Natural killer cell (primary cell): ENCODE measurements at regions not wholly inside any gene's neighbourhood (a gene's known extent, or its start where the extent isn't known, plus 50 kb on each side); places are given as distances from the start of the nearest gene placed in this dataset.

Experiments used
- ATAC-seq, 3 donors: fragments of 150-1000 bp in 2 of 3; fragments of 200-7000 bp in 1 of 3; cut with Tn5 transposase; 1 replicate in 1 of 3; 2 replicates in 2 of 3; pipeline ENCODE4 v1.10.0; 2021; ENCODE audit warnings: mild to moderate bottlenecking in 2 of 3, moderate library complexity in 2 of 3
- DNase-seq, 2 donors: peaks; one replicate each; pipeline versions ENCODE4 v3.0.0 to v3.0.0-alpha.2; 2013 to 2021; ENCODE audit warnings: mixed read lengths in 1 of 2
- H3K27ac ChIP-seq: one replicate; pipeline ENCODE4 v1.5.1; 2013; ENCODE audit warnings: mild to moderate bottlenecking, low read length
- H3K27me3 ChIP-seq: one replicate; pipeline ENCODE4 v1.6.1; 2013; ENCODE audit warnings: low read length; ENCODE audit not compliant: control insufficient read depth, insufficient read depth
- H3K36me3 ChIP-seq: one replicate; pipeline ENCODE4 v1.6.1; 2013; ENCODE audit warnings: low read length; ENCODE audit not compliant: control insufficient read depth, insufficient read depth
- H3K4me1 ChIP-seq: one replicate; pipeline ENCODE4 v1.6.1; 2013; ENCODE audit warnings: low read length; ENCODE audit not compliant: control insufficient read depth, insufficient read depth
- H3K4me3 ChIP-seq: one replicate; pipeline ENCODE4 v1.5.1; 2013; ENCODE audit warnings: low read length
- H3K9me3 ChIP-seq: one replicate; pipeline ENCODE4 v1.6.1; 2013; ENCODE audit warnings: low read length; ENCODE audit not compliant: control insufficient read depth, insufficient read depth
- H3K27ac Mint-ChIP-seq, 2 donors: one replicate each; pipeline ENCODE4 v1.8.0; 2022; ENCODE audit warnings: mild to moderate bottlenecking in 2 of 2, mixed read lengths in 2 of 2, moderate library complexity in 1 of 2
- H3K27me3 Mint-ChIP-seq, 2 donors: one replicate each; pipeline ENCODE4 v1.8.0; 2022; ENCODE audit warnings: low read depth in 2 of 2, mixed read lengths in 2 of 2
- H3K36me3 Mint-ChIP-seq: one replicate; pipeline ENCODE4 v1.8.0; 2022; ENCODE audit warnings: mixed read lengths
- H3K4me1 Mint-ChIP-seq, 2 donors: one replicate each; pipeline ENCODE4 v1.8.0; 2022; ENCODE audit warnings: mixed read lengths in 2 of 2
- H3K4me3 Mint-ChIP-seq: one replicate; pipeline ENCODE4 v1.8.0; 2022; ENCODE audit warnings: mild to moderate bottlenecking, moderate library complexity, mixed read lengths
- H3K9me3 Mint-ChIP-seq, 2 donors: one replicate each; pipeline ENCODE4 v1.8.0; 2022; ENCODE audit warnings: mixed read lengths in 2 of 2
- CTCF ChIP-seq: fragments of 200-600 bp; IDR thresholded peaks from one replicate; pipeline ENCODE4 v1.8.0; 2022; ENCODE audit warnings: antibody characterized with exemption
- WGBS: methylation state at CpG from one replicate; pipeline ENCODE4 v1.1.7; 2013; ENCODE audit warnings: missing lambda C conversion rate; ENCODE audit not compliant: insufficient coverage; 5-methylcytosine and 5-hydroxymethylcytosine counted together
- intact Hi-C: fragments of 100-400 bp; cut with micrococcal nuclease; formaldehyde crosslinking; loops from one replicate; pipeline ENCODE4 v1.14.2; 2022

- no peak for DNase-seq
- intact Hi-C loops, result no loop called here
- Mint-ChIP-seq H3K27me3 (no peaks in the 10 kb centered on the region), H3K27ac (no peak overlapping the region), H3K36me3 (no peaks in the 10 kb centered on the region), H3K4me3 (no peak overlapping the region), H3K4me1 (no peaks in the 10 kb centered on the region), H3K9me3 (peaks cover 2 to 4% of the 10 kb centered on the region in 2 donors)
- Histone ChIP-seq H3K4me3 (no peak overlapping the region), H3K4me1 (no peaks in the 10 kb centered on the region), H3K9me3 (no peaks in the 10 kb centered on the region), H3K36me3 (no peaks in the 10 kb centered on the region), H3K27me3 (no peaks in the 10 kb centered on the region), H3K27ac (no peak overlapping the region)
- ATAC-seq, result no peak
- no peak for TF ChIP-seq CTCF
Observed at GRCh38 chr12:90896164-90896563, 58.8 kb downstream of the CCER1 start.

- 50% methylated on average over 1 of the region's 1 CpG for WGBS
- Mint-ChIP-seq H3K4me1 (no peaks in the 10 kb centered on the region), H3K9me3 (peaks cover 5 to 6% of the 10 kb centered on the region in 2 donors), H3K27ac (no peak overlapping the region), H3K4me3 (no peak overlapping the region), H3K27me3 (no peaks in the 10 kb centered on the region), H3K36me3 (no peaks in the 10 kb centered on the region)
- Histone ChIP-seq H3K27me3 (no peaks in the 10 kb centered on the region), H3K4me1 (no peaks in the 10 kb centered on the region), H3K9me3 (no peaks in the 10 kb centered on the region), H3K27ac (no peak overlapping the region), H3K4me3 (no peak overlapping the region), H3K36me3 (no peaks in the 10 kb centered on the region)
- DNase-seq (no peak), ATAC-seq (no peak)
- no peak for TF ChIP-seq CTCF
- intact Hi-C loops, result no loop called here
Observed at GRCh38 chr12:90888316-90888715, 66.7 kb downstream of the CCER1 start.

GRCh38 chr12:90883456-90883855 lies 71.5 kb downstream of the CCER1 start:
- Mint-ChIP-seq H3K4me3 (no peak overlapping the region), H3K36me3 (no peaks in the 10 kb centered on the region), H3K9me3 (peaks cover 4 to 5% of the 10 kb centered on the region in 2 donors), H3K27me3 (no peaks in the 10 kb centered on the region), H3K4me1 (no peaks in the 10 kb centered on the region), H3K27ac (no peak overlapping the region)
- TF ChIP-seq CTCF, result no peak
- WGBS, result 93% methylated on average over 2 of the region's 4 CpGs
- no peaks in the 10 kb centered on the region for H3K27me3 ChIP-seq
- intact Hi-C loops, result no loop called here
- DNase-seq (no peak), ATAC-seq (no peak)
- no peak overlapping the region for H3K27ac ChIP-seq
- H3K36me3 ChIP-seq, result no peaks in the 10 kb centered on the region
- no peaks in the 10 kb centered on the region for H3K4me1 ChIP-seq
- no peak overlapping the region for H3K4me3 ChIP-seq
- no peaks in the 10 kb centered on the region for H3K9me3 ChIP-seq

- Histone ChIP-seq H3K27ac (no peak overlapping the region), H3K9me3 (no peaks in the 10 kb centered on the region), H3K27me3 (no peaks in the 10 kb centered on the region), H3K36me3 (no peaks in the 10 kb centered on the region), H3K4me3 (no peak overlapping the region), H3K4me1 (no peaks in the 10 kb centered on the region)
- no peak for ATAC-seq
- Mint-ChIP-seq H3K9me3 (peaks cover 0 to 2% of the 10 kb centered on the region in 2 donors), H3K4me1 (no peaks in the 10 kb centered on the region), H3K27ac (no peak overlapping the region), H3K36me3 (no peaks in the 10 kb centered on the region), H3K4me3 (no peak overlapping the region), H3K27me3 (no peaks in the 10 kb centered on the region)
- intact Hi-C loops, result no loop called here
- no peak for TF ChIP-seq CTCF
- DNase-seq, result no peak
- 100% methylated on average over 2 of the region's 2 CpGs for WGBS
Observed at GRCh38 chr12:90871726-90872096, 83.3 kb downstream of the CCER1 start.
